H1 (cell line): ENCODE measurements at regions not wholly inside any gene's neighbourhood (a gene's known extent, or its start where the extent isn't known, plus 50 kb on each side); places are given as distances from the start of the nearest gene placed in this dataset.

Experiments used
- CTCF ChIA-PET: fragments of 300-600 bp; sonication (Branson Sonifier 250); formaldehyde crosslinking; loops from one replicate; lab custom pipeline; 2021; ENCODE audit not compliant: partially characterized antibody; lab: Charles Lee
- POLR2A ChIA-PET: fragments of 300-600 bp; sonication (Branson Sonifier 250); formaldehyde crosslinking; loops from one replicate; lab custom pipeline; 2021; ENCODE audit warnings: inconsistent platforms; ENCODE audit not compliant: partially characterized antibody; lab: Charles Lee
- DNase-seq, 2 experiments: peaks; one replicate each; pipeline versions ENCODE4 v3.0.0 to v3.0.0-alpha.2; 2010 to 2022; ENCODE audit warnings: low spot score in 2 of 2, low read depth in 1 of 2, mixed read lengths in 1 of 2
- FAIRE-seq: peaks from 2 replicates; lab custom pipeline; 2011; peaks lifted over from hg19 to GRCh38; lab: Jason Lieb, UNC
- H2AFZ ChIP-seq: 2 replicates; pipeline ENCODE4 v1.8.1; 2012; ENCODE audit warnings: low read length, inconsistent platforms
- H2AK5ac ChIP-seq: 2 replicates; pipeline ENCODE4 v1.6.1; 2013; ENCODE audit warnings: low read depth, low read length
- H2BK120ac ChIP-seq: replicated peaks from 2 replicates; pipeline ENCODE3; 2013; ENCODE audit warnings: low read depth, low read length, inconsistent platforms
- H2BK12ac ChIP-seq: 2 replicates; pipeline ENCODE4 v1.6.1; 2013; ENCODE audit warnings: low read depth, low read length
- H2BK15ac ChIP-seq: 2 replicates; pipeline ENCODE4 v1.6.1; 2013; ENCODE audit warnings: low read length
- H2BK20ac ChIP-seq: 2 replicates; pipeline ENCODE4 v1.6.1; 2013; ENCODE audit warnings: low read length
- H2BK5ac ChIP-seq: 2 replicates; pipeline ENCODE4 v1.6.1; 2013; ENCODE audit warnings: low read depth, low read length
- H3K14ac ChIP-seq: 2 replicates; pipeline ENCODE4 v1.6.1; 2013; ENCODE audit warnings: inconsistent platforms; ENCODE audit not compliant: insufficient read length
- H3K18ac ChIP-seq: 2 replicates; pipeline ENCODE4 v1.6.1; 2013; ENCODE audit warnings: low read length; ENCODE audit errors: extremely low read depth
- H3K23ac ChIP-seq: 2 replicates; pipeline ENCODE4 v1.6.1; 2013; ENCODE audit warnings: inconsistent platforms; ENCODE audit not compliant: insufficient read length
- H3K23me2 ChIP-seq: 2 replicates; pipeline ENCODE4 v1.6.1; 2013; ENCODE audit warnings: low read depth, low read length
- H3K27ac ChIP-seq: 2 replicates; pipeline ENCODE4 v1.6.1; 2011; ENCODE audit warnings: low read depth, low read length, inconsistent platforms
- H3K27me3 ChIP-seq, 4 experiments: replicated peaks in 1 of 4; 1 replicate in 1 of 4; 2 replicates in 3 of 4; pipeline versions ENCODE4 v1.6.1 to v1.8.1; 2011 to 2013; ENCODE audit warnings: low read length in 3 of 4, mild to moderate bottlenecking in 3 of 4, inconsistent platforms in 2 of 4, mixed read lengths in 2 of 4, moderate library complexity in 1 of 4; ENCODE audit not compliant: control insufficient read depth in 3 of 4, insufficient read depth in 3 of 4; ENCODE audit errors: extremely low read depth in 1 of 4
- H3K36me3 ChIP-seq, 4 experiments: 2 replicates each; pipeline versions ENCODE4 v1.6.1 to v1.8.1; 2011 to 2013; ENCODE audit warnings: mild to moderate bottlenecking in 4 of 4, low read length in 3 of 4, moderate library complexity in 2 of 4, control low read depth in 1 of 4, inconsistent platforms in 1 of 4; ENCODE audit not compliant: insufficient read depth in 4 of 4, control insufficient read depth in 2 of 4
- H3K4ac ChIP-seq: replicated peaks from 2 replicates; pipeline ENCODE3; 2013; ENCODE audit warnings: low read length, low read depth, mixed read lengths, inconsistent platforms; ENCODE audit not compliant: insufficient read length
- H3K4me1 ChIP-seq, 4 experiments: replicated peaks in 1 of 4; 1 replicate in 1 of 4; 2 replicates in 3 of 4; pipeline versions ENCODE4 v1.6.1 to v1.8.1; 2011 to 2013; ENCODE audit warnings: low read length in 3 of 4, inconsistent platforms in 2 of 4, mixed read lengths in 1 of 4; ENCODE audit not compliant: insufficient read depth in 4 of 4, control insufficient read depth in 3 of 4
- H3K4me2 ChIP-seq, 2 experiments: 2 replicates each; pipeline versions ENCODE4 v1.6.1 to v1.8.1; 2011 to 2013; ENCODE audit warnings: low read depth in 2 of 2, low read length in 2 of 2, control low read depth in 1 of 2, inconsistent platforms in 1 of 2, mild to moderate bottlenecking in 1 of 2; ENCODE audit not compliant: insufficient read depth in 1 of 2
- H3K4me3 ChIP-seq, 4 experiments: fragments of 200-600, 300-600 bp in 1 of 4; sonication (generic), shearing (Covaris generic), sonication (Bioruptor Twin) in 1 of 4; 2 replicates each; pipeline versions ENCODE4 v1.5.1 to v1.8.1; 2011 to 2016; ENCODE audit warnings: low read length in 4 of 4, low read depth in 3 of 4, control low read depth in 2 of 4, inconsistent platforms in 2 of 4, mild to moderate bottlenecking in 2 of 4, mixed read lengths in 1 of 4, moderate library complexity in 1 of 4; ENCODE audit not compliant: insufficient read depth in 2 of 4; ENCODE audit errors: extremely low read depth in 1 of 4
- H3K56ac ChIP-seq: replicated peaks from 2 replicates; pipeline ENCODE3; 2013; ENCODE audit warnings: low read depth, mild to moderate bottlenecking, mixed read lengths, low read length, inconsistent platforms; ENCODE audit not compliant: insufficient read length
- H3K79me1 ChIP-seq: 2 replicates; pipeline ENCODE4 v1.6.1; 2013; ENCODE audit warnings: low read depth, low read length, control low read depth
- H3K79me2 ChIP-seq, 2 experiments: 2 replicates each; pipeline versions ENCODE4 v1.6.1 to v1.8.1; 2012 to 2013; ENCODE audit warnings: low read length in 2 of 2, mild to moderate bottlenecking in 2 of 2, inconsistent platforms in 1 of 2; ENCODE audit not compliant: insufficient read depth in 2 of 2, control insufficient read depth in 1 of 2
- H3K9ac ChIP-seq, 4 experiments: replicated peaks in 1 of 4; 1 replicate in 1 of 4; 2 replicates in 3 of 4; pipeline versions ENCODE4 v1.6.1 to v1.8.1; 2011 to 2013; ENCODE audit warnings: low read depth in 3 of 4, low read length in 3 of 4, control low read depth in 2 of 4, mild to moderate bottlenecking in 2 of 4, moderate library complexity in 2 of 4, inconsistent platforms in 1 of 4; ENCODE audit errors: extremely low read depth in 1 of 4
- H3K9me3 ChIP-seq, 2 experiments: 2 replicates each; pipeline versions ENCODE4 v1.6.1 to v1.8.1; 2012 to 2013; ENCODE audit warnings: mild to moderate bottlenecking in 2 of 2, moderate library complexity in 2 of 2, control low read depth in 1 of 2, inconsistent platforms in 1 of 2, low read depth in 1 of 2, low read length in 1 of 2, mixed read lengths in 1 of 2; ENCODE audit not compliant: insufficient read depth in 2 of 2
- H4K20me1 ChIP-seq, 2 experiments: replicated peaks in 1 of 2; 2 replicates each; pipeline versions ENCODE3 to v1.8.1; 2011 to 2013; ENCODE audit warnings: inconsistent platforms in 2 of 2, low read length in 2 of 2, mild to moderate bottlenecking in 1 of 2; ENCODE audit not compliant: insufficient read depth in 2 of 2, control insufficient read depth in 1 of 2
- H4K5ac ChIP-seq: 2 replicates; pipeline ENCODE4 v1.6.1; 2013; ENCODE audit warnings: low read length, low read depth, mixed read lengths, inconsistent platforms; ENCODE audit not compliant: insufficient read length
- H4K8ac ChIP-seq: 2 replicates; pipeline ENCODE4 v1.8.0; 2013; ENCODE audit warnings: mild to moderate bottlenecking, moderate library complexity, low read length, inconsistent platforms; ENCODE audit not compliant: insufficient read depth; ENCODE audit errors: extremely low read depth
- H4K91ac ChIP-seq: replicated peaks from 2 replicates; pipeline ENCODE3; 2013; ENCODE audit warnings: low read length, mixed read lengths, inconsistent platforms; ENCODE audit not compliant: insufficient read length
- ASH2L ChIP-seq: fragments of 200-600, 300-600 bp; sonication (generic); IDR thresholded peaks from one replicate; pipeline ENCODE4 v1.7.1; 2017; ENCODE audit warnings: low read length
- BACH1 ChIP-seq: IDR thresholded peaks from 2 replicates; pipeline ENCODE4 v1.6.1; 2012; ENCODE audit warnings: low read length, improper control_type of control experiment
- BRCA1 ChIP-seq: IDR thresholded peaks from 2 replicates; pipeline ENCODE4 v1.6.1; 2012; ENCODE audit warnings: low read depth, low read length, improper control_type of control experiment
- E2F6 ChIP-seq: IDR thresholded peaks from 2 replicates; pipeline ENCODE4 v1.6.1; 2012; ENCODE audit warnings: inconsistent platforms
- MAFK ChIP-seq: IDR thresholded peaks from 2 replicates; pipeline ENCODE4 v1.6.1; 2012; ENCODE audit warnings: low read depth, mild to moderate bottlenecking, improper control_type of control experiment, low read length
- MAX ChIP-seq: IDR thresholded peaks from 2 replicates; pipeline ENCODE4 v1.6.1; 2012; ENCODE audit warnings: inconsistent platforms
- RAD21 ChIP-seq, 2 experiments: IDR thresholded peaks in 1 of 2; conservative IDR thresholded peaks in 1 of 2; 2 replicates each; pipeline ENCODE4 v1.6.1; 2011; ENCODE audit warnings: low read depth in 2 of 2, low read length in 2 of 2, improper control_type of control experiment in 1 of 2, inconsistent platforms in 1 of 2, mild to moderate bottlenecking in 1 of 2, moderate library complexity in 1 of 2
- RXRA ChIP-seq: IDR thresholded peaks from 2 replicates; pipeline ENCODE4 v1.6.1; 2011; ENCODE audit warnings: low read depth, mild to moderate bottlenecking, low read length, moderate library complexity; ENCODE audit not compliant: insufficient read depth
- SIN3A ChIP-seq, 2 experiments: IDR thresholded peaks in 1 of 2; conservative IDR thresholded peaks in 1 of 2; 2 replicates each; pipeline ENCODE4 v1.6.1; 2011 to 2012; ENCODE audit warnings: low read length in 2 of 2, improper control_type of control experiment in 1 of 2, low read depth in 1 of 2, mild to moderate bottlenecking in 1 of 2
- SP2 ChIP-seq: IDR thresholded peaks from 2 replicates; pipeline ENCODE4 v1.6.1; 2012; ENCODE audit warnings: mild to moderate bottlenecking, low read length, inconsistent platforms
- YY1 ChIP-seq: IDR thresholded peaks from 2 replicates; pipeline ENCODE4 v1.6.1; 2011; ENCODE audit warnings: low read depth, mild to moderate bottlenecking, low read length
- WGBS, 2 experiments: shearing (Covaris generic) in 1 of 2; methylation state at CpG; one replicate each; pipeline versions ENCODE4 v1.1.6 to v1.1.7; 2013 to 2015; ENCODE audit warnings: low lambda C conversion rate in 2 of 2, mixed read lengths in 2 of 2, inconsistent platforms in 1 of 2, low coverage in 1 of 2, missing lambda C conversion rate in 1 of 2; ENCODE audit not compliant: insufficient replicate concordance in 2 of 2, insufficient coverage in 1 of 2, insufficient read length in 1 of 2; ENCODE audit errors: extremely low coverage in 1 of 2, missing lambda C conversion rate in 1 of 2; 5-methylcytosine and 5-hydroxymethylcytosine counted together

GRCh38 chr5:40442346-40442745, 237.4 kb upstream of the PTGER4 start:
- ChIA-PET POLR2A (no interaction called here), CTCF (interaction anchor here (0.8 to 1.7 kb wide), 2 partner anchors 9 to 133 kb away, joined by 3 to 4 read pairs; no protein-coding TSS in a partner anchor)
- H3K27ac ChIP-seq, result no peak overlapping the region
- no peak overlapping the region for H3K4me3 ChIP-seq
- no peak overlapping the region for H4K5ac ChIP-seq
- no peak overlapping the region for H2AFZ ChIP-seq
- no peaks in the 10 kb centered on the region for H4K20me1 ChIP-seq
- H3K4me2 ChIP-seq, result no peak overlapping the region
- H3K36me3 ChIP-seq, result no peaks in the 10 kb centered on the region
- H3K56ac ChIP-seq, result no peak overlapping the region
- H3K79me1 ChIP-seq, result no peaks in the 10 kb centered on the region
- H3K18ac ChIP-seq, result no peak overlapping the region
- no peak overlapping the region for H2BK120ac ChIP-seq
- no peak overlapping the region for H3K14ac ChIP-seq
- no peaks in the 10 kb centered on the region for H3K27me3 ChIP-seq
- no peak for FAIRE-seq
- H3K4ac ChIP-seq, result no peak overlapping the region
- H3K23me2 ChIP-seq, result no peaks in the 10 kb centered on the region
- H3K4me1 ChIP-seq, result no peaks in the 10 kb centered on the region
- H3K9ac ChIP-seq, result no peak overlapping the region
- no peak overlapping the region for H3K23ac ChIP-seq
- H2BK20ac ChIP-seq, result no peak overlapping the region
- H3K79me2 ChIP-seq, result no peaks in the 10 kb centered on the region
- no peak overlapping the region for H2AK5ac ChIP-seq
- DNase-seq, result no peak
- H2BK5ac ChIP-seq, result no peak overlapping the region
- H3K9me3 ChIP-seq, result 0 out of 4 replicates have a peak, but pooled peaks cover 0 to 5% of the 10 kb centered on the region in 2 experiments
- WGBS, 2 experiments, result 77% methylated on average over 2 of the region's 2 CpGs; no CpG with 5 or more reads in 1 of the 2 experiments
- H2BK15ac ChIP-seq, result no peak overlapping the region
- no peak overlapping the region for H4K8ac ChIP-seq
- H4K91ac ChIP-seq, result no peak overlapping the region
- H2BK12ac ChIP-seq, result no peak overlapping the region
- TF ChIP-seq MAX (no peak), RAD21 (IDR thresholded peaks at IDR 0.05 in 1 of 2, conservative IDR thresholded peaks at IDR 0.05 in 1 of 2; ENCODE audit: low read depth in 2 of 2, low read length in 2 of 2) (no peak), E2F6 (no peak), SIN3A (conservative IDR thresholded peaks at IDR 0.05 in 1 of 2, IDR thresholded peaks at IDR 0.05 in 1 of 2; ENCODE audit: low read depth in 1 of 2, low read length in 2 of 2) (no peak), SP2 (no peak), RXRA (no peak), BACH1 (no peak), MAFK (no peak), YY1 (no peak), BRCA1 (no peak), ASH2L (no peak)
